NCI-H446 treated with DMSO at 0.1 percent for 48 hours (cell line): ENCODE measurements at regions not wholly inside any gene's neighbourhood (a gene's known extent, or its start where the extent isn't known, plus 50 kb on each side); places are given as distances from the start of the nearest gene placed in this dataset.
"Not testable (repeated sequence)": the region's sequence is repeated elsewhere in the genome, so short reads cannot be mapped to it uniquely, and the experiment has no call there.

Source experiments
- DNase-seq: peaks from one replicate; lab custom pipeline; 2025; lab: John Stamatoyannopoulos, UW

DNA sequence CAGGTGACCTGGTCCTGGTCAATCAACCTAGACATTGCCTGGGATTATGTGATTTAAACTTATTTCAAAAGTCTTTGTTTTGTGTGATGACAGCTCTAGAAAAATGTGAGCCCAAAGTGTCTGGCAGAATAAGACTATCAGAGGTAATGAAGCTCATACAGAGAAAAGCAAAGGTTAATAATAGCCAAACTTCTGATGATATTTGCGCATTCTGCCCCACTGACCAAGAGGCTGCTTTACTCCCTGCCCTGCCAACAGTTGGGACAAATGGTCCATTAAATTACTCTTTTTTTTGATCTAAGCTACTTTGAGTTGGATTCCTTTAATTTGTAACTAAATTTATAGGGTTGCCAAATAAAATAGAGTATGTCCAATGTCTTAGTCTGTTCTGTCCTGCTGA is 911.2 kb downstream of the MCTP2 start:
- DNase-seq: no peak

DNA sequence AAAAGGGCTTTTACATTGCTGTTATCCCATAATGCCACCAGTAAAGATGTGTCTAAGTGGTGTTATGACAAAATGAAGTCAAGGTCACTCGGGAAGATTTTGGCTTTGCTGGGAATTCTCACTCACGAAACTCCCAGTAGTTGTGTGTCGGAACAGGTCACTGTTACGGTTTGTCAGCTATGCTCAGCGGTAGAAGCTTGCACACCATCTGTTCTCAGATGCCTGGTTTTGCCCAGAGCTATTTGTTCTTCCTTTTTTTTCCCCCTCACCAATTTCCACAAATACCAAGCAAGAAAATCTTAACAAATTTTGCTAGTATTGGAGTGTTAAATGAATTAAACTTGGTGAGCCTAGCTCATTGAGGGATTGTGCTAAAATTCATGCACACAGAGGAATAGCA is 915.1 kb downstream of the MCTP2 start:
- no peak for DNase-seq

DNA sequence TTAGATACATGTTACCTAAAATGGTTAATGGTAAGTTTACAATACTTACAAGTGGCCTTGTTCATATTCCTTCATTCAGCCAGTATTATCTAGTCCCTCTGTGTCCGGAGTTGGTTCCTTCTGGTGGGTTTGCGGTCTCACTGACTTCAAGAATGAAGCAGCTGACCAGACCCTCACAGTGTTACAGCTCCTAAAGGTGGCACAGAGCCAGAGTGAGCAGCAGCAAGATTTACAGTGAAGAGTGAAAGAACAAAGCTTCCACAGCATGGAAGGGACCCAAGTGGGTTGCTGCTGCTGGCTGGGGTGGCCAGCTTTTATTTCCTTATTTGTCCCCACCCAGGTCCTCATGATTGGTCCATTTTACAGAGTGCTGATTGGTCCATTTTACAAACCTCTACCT is 916.8 kb downstream of the MCTP2 start:
- DNase-seq: no peak

DNA sequence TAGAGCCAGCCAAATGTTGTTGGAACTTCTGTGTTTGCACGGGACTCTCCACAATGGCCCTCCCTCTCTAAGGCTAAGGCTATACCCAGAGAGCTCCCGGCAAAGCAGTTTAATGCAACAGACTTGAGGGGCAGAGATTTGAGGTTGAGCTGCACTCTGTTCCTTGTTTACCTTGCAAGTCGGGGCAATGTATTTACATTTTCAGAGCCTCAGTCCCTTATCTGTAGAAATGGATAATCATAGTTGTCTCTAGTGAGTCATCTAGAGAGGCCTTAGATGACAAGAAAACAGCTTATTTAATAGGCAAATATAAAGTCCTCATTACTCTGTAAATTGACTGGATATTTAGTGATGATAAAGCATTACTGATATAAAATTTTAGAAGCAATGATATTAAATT is 917.7 kb downstream of the MCTP2 start:
- DNase-seq: no peak

DNA sequence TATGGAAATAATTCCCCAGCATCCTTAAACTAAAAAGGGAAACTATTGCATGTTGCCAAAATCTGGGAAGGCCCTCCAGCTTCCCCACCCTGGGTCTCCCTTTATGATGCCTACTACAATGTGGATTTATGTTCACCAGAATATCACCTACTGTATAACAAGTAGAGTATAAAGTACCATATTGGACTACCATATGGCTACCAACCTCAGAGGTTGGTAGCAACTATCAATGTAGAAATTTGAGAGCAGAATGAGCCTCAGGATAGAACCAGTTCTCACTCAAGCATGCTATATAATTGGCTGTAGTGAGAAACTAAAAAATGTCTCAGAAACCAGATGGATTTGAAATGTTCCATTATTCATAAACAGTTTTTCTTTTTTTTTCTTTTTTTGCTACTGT is 918.4 kb downstream of the MCTP2 start:
- no peak for DNase-seq

DNA sequence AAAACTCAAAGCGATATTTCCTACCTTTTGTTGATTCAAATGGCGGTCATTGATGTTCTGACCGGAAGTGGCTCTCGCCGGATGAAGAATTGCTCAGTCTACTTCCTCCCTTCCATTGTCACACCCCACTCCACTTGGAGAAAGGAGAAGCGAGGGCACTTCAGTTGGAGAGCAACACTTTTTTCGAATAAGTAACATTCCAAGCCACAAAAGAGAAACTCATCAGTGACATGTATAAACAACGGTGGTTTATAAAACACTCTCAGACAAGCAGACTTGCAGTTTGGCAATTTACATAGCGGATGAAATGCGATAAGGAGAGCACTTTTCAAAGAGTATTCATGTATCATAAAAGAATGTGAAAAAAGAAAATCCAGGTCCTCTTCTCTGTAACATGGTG is 919.1 kb downstream of the MCTP2 start:
- no peak for DNase-seq

DNA sequence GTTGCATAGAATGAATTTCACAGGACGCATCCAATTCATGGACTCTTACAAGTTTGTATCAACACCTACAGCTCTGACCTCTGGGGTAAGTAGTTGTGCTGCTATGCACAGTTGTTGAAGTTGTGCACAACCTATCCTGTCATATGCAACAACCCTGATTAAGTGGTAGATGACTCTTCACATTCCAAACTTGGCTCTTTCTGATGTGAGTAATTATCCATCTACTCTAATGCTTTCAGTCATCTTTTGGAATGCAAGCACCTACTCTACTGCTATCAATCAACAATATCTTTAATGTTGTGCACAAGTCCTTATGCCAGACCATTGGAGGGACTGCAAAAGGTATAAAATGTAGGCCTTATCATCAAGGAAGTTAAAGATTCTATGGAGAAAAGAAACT is 921.4 kb downstream of the MCTP2 start:
- DNase-seq: no peak

DNA sequence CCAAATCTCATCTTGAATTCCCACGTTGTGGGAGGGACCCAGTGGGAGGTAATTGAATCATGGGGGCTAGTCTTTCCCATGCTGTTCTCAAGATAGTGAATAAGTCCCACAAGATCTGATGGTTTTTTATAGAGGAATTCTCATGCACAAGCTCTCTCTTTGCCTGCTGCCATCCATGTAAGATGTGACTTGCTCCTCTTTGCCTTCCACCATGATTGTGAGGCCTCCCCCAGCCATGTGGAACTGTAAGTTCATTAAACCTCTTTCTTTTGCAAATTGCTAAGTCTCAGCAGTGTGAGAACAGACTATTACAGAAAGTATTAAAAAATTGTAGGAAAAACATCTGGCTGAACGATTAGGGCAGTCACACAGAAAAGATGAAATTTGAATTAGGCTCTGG is 921.8 kb downstream of the MCTP2 start:
- DNase-seq: not testable (repeated sequence)

DNA sequence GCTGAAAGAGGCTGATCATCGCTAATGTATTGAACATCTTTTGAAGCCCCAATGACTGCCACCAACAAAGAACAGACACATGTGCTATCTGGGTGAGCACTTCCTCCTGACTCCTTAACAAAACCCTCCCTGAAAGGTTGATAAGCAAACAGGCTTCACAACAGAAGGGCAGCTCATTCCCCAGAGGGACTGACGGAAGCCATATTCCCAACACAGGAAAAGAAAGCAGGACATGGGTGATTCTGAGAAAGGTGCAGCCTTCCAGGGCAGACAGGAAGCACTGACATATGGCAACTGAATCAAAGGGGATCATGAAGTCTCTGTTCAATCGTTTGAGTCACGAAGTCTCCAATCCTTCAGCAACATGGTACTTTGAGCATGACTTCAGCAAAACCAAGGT is 929.0 kb downstream of the MCTP2 start:
- no peak for DNase-seq

DNA sequence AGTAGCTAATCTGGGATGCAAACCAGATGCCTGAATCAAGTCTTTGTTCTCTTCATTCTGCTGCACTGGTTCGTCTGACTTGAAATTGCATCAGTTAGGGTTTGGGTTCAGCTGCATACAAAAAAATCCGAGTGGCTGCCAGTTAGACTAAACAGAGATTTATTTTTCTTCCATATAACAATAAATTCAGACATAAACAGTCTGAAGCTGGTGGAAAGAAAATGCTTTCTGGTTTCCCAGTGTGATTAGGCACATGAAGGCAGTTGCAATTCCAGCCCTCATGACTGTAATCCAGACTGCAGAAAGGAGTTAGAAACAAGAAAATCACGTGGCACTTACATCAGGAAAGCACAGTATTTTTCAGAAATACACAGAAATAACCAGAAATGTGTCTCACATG is 930.7 kb downstream of the MCTP2 start:
- no peak for DNase-seq

DNA sequence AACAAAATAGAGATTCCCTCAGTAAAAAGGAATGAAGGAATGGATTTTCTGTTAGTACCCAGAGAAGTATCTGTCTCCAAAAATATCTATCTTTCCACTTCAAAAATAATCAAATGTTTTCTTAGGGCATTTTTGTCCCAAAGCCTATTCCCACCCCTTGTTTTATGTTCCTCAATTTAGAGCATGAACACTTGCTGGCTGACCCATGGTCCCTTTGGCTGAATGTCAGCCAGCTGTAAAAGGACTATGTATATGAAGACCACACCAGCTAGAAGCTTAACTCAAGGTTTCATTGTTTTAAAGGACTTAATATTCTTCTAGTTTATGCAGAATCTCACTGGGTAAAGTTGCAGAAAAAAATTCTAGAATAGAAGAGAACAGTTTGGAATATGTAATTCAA is 931.2 kb downstream of the MCTP2 start:
- no peak for DNase-seq

DNA sequence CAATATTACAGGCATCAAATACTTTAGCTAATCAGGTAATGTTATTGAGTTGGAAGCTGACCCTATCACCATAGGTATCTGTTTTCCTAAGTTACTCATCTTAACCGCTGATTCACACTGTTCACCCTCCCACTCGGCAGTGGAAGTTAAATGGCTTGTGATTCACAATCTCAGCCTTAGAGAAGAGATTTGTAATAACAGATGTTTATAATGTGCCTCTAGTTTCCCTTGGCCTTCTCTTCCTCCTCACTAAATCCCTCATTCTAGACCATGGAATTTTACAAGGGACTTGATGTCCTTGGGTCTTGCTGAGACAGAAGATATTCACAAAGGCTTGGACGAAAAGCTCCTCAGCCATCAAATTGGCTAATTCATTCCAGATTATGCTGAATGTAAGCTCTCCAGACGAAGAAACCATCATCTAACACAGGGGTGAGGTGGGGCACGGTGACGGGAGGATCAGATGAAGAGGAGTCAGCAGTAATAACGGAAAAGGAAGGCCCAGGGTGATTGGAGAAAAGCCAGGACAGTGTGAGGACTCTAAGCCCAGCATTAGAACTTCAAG is 931.7 kb downstream of the MCTP2 start:
- no peak for DNase-seq

DNA sequence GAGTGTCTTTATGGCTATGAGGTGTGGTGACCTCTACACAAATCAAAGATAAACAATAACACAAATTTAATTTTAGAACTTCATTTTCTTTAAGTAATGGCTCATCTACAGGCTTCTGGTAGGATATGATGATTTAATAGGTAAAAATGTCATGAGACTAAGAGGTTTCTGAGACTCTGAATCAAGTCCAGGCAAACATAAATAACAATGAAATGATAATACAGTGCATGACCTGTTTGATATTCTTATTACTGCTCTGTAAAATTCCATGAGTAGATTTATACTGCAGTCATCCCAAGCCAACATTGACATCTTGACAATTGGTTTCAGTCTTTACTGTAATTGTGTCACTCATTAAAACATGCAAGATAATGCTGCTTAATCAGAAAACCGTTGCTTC is 936.8 kb downstream of the MCTP2 start:
- no peak for DNase-seq

DNA sequence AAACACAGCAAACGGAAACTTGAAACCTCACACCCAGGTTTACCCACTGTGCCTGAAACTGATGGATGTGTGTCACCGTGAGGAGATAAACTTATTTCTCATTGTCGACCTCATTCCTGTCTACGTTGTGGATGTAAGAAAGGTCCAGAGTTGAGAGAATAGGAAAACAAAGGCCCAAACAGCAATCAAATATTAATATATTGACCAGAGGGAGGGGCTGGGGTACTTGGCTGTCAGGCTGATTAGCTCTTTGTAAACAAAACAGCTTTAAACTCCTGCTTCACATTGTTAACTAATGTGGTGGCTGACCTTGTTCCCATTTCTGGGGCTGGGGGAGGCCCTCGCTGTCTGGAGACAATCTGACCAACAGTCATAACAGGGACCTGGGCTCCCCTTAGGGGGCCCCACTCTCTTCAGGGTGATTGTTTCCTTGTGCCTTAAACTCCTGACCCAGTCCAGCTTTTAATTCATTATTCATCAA is 937.6 kb downstream of the MCTP2 start:
- no peak for DNase-seq

DNA sequence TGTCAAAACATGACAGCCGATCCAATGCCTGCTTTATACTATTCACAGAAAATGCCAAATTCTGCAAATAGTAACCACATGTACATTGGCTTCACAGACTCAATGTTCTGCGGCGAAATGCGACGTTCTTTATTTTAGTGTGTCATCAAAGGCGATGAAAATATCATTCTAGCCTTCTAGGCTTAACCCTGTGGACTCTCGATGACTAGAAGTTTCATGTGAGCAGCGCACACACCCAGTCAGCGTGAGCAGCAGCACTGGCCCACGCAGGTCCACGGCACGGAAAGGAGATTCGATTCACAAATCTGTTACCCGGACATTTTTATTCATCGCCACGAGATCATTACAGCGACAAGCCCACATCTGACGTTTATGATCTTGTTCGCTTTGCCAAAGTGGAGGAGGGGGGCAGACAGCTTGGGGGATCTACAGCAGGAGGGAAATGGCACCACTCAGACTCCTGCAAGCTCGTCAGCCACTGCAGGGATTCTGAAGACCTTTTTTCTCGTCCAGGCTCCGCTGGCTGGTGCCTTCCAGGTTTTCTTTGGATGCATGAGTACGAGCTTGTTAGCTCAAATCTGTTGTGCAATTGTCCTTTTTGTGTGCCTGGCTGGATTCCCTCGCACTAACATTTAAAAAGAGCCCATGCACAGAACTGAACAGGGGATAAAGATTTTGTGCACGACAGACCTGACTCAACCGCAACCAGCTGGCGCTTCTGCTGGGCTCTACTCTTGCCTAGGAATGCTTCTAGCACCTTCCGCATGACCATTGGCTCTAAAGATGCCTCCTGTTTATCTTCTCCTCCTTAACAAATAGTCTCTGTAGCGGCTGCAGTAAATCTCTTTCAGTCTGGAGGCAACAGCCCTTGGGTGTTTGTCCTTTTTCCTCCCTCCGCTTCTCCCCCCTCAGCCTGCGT is 938.4 kb downstream of the MCTP2 start:
- no peak for DNase-seq

DNA sequence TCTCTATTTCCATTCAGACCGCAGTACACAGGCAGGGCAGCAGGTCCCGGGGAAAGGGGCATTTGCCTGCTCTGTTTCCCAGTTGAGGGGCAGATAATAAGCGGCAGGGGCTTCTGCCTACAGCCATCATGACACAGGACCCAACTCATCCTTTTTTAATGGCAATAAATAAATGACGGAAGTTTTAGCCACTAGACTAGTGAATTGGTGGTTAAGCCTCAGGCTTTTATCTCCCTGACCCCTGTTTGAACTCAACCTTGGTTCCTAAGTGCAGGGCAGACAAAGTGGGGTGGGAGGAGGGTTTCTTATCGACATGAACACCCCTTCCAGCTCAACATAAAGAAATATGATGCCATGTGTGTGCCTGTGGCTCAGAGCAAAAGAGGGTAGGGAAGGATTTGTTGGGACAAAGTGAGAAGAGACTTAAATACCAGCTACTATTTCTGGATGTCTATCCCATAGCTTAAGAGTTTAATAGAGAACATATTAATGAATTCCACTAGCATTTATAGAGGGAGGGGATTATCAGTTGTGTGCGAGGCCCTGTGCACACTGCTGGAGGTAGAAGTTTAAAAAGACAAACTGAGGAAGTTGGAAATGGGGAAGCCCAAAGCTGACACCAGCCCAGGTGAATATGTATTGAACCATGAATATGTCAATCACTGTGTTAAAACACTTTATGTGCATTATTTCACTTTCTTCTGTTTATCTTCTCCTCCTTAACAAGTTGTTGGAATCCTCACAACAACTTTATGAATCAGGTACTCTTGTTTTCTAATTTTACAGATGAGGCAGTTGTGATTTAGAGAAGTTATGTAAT is 939.4 kb downstream of the MCTP2 start:
- DNase-seq: no peak

DNA sequence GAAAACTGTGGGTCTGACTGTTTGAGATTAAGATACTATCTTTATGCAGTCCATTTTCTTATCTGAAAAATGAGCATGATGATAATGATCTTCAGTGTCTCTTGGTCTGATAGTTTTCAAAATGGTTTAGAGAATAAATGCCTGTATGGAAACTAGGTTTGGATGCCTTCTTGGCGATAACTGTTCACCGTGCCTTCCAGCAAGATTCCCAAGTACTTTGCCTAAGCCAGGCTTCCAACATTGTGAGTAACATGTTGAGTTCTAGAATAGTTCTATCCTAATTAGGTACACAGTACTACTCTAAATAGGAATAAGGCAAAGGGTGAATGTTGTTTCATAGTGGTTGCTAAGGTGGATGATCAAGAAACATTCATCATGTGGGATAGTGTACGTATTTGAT is 940.2 kb downstream of the MCTP2 start:
- no peak for DNase-seq

DNA sequence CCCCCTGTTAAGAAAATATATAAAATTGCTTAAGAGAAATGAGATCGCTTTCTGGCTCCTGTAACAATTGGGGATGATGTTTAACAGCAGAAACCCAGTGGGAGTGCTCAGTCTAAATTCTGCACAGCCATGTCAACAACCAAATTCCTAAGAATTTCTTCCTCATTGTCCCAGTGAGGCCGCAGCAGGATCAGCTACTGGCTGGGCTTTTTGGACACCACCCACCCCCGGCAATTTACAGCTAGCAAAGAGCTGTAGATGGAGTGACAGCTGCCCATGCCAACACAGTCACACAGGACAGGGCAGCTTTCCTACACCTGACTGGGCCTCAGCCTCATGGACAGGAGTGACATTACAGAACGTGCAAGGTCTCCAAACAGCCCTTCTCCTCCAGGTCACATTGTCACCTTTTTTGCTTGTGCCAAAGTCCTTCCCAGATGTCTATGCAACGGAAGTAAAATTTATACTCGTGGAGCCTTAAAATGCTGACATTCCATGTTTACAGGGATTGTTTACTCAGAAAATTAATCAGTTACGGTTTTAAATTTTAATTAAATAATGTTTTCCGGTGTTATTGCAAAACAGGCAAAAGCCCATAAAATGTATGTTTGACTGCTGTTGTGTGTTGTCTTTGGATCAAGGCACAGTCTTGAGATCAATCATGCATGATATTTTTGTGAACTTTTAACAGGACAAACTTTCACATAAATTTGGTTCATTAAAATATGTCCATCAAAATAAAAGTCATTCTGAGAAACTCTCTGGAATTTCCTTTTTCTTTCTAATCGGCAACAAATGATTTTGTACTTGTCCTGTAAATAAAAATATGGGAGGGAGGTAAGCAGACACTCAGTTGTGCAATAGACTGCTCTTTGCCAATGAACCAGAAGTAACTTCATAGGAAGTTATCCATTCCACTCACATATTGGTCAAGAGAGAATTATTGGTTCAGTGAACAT is 943.2 kb downstream of the MCTP2 start:
- no peak for DNase-seq

DNA sequence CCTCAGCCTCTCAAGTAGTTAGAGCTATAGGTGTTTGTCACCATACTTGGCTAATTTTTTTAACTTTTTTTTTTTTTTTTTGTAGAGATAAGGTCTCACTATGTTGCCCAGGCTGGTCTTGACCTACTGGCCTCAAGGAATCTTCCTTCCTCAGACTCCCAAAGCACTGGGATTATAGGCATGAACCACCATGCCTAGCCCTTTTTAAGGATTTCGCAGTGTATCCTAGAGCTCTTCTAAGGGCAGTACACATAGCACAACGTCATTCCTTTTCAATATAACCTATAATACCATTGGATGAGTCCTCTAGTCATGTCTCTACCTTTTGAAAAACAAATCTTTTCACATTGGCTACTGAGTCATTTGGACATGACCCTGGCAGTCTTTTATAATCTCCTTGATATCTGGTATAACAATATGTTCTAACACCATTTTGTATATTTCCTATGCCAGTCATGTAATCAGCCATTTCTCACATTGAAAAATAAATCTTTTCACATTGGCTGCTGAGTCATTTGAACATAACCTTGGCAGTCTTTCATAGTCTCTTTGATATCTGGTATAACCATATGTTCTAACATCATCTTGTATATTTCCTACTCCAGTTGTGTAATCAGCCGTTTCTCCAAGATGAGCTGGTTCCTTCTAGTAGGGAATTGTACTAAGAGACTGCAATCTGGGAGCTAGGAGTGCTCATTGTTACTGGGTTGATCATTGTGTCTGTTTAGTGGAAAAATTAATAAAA is 944.7 kb downstream of the MCTP2 start:
- no peak for DNase-seq

DNA sequence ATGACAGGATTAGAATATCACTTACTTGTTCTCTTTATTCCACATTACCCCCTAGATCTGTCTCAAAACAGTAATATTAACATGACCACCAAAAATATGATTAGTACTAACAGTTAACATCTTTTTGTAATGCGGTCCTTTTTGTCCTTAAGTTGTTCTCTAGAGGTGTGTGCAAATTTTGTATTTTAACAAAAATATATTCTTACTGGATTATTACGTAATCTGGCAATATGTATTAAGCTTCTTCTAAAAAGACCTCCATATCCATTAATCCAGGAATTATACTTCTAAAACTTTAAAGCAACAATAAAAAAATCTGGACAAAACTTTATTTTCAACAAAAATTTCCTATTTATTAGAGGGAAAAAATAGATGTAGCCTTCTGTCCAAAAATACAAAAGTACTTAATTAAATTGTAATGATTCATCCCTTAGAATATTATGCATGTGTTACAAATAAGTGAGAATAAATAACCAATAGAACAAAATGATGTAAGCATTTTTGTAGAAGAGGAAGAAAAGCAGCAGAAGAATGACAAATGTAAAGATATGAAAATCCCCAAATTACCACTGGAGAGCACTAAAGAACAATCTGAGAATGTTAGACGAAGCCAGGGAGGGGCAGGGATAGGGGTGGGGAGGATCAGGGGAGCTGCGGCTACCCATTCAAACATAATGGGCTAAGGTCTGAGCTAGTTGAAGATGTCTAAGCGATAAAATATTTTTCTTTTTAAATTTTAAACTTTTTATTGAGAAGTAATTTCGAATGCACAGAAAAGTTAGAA is 945.6 kb downstream of the MCTP2 start:
- no peak for DNase-seq
